OCI-LY1 (cell line): ENCODE measurements at regions not wholly inside any gene's neighbourhood (a gene's known extent, or its start where the extent isn't known, plus 50 kb on each side); places are given as distances from the start of the nearest gene placed in this dataset.
"Not testable (repeated sequence)": the region's sequence is repeated elsewhere in the genome, so short reads cannot be mapped to it uniquely, and the experiment has no call there.

ENCODE experiments used
- H2AFZ ChIP-seq: fragments of 200-600 bp; sonication (generic), shearing (Covaris generic); 2 replicates; pipeline ENCODE4 v1.6.0; 2014; ENCODE audit warnings: antibody characterized with exemption, mild to moderate bottlenecking, low read length
- H3F3A ChIP-seq: fragments of 200-600 bp; sonication (generic), shearing (Covaris generic); 2 replicates; pipeline ENCODE4 v1.6.0; 2014; ENCODE audit warnings: mild to moderate bottlenecking, antibody characterized with exemption, low read length, moderate library complexity; ENCODE audit not compliant: insufficient read depth
- H3K27ac ChIP-seq: fragments of 200-600 bp; sonication (generic); 2 replicates; pipeline ENCODE4 v1.5.1; 2014; ENCODE audit warnings: low read length, mixed run types, mild to moderate bottlenecking, low read depth; ENCODE audit not compliant: poor library complexity, severe bottlenecking
- H3K27me3 ChIP-seq: fragments of 200-600 bp; sonication (generic); 2 replicates; pipeline ENCODE4 v1.6.0; 2014; ENCODE audit warnings: antibody characterized with exemption, mild to moderate bottlenecking, low read length, moderate library complexity; ENCODE audit not compliant: insufficient read depth
- H3K36me3 ChIP-seq: fragments of 200-600 bp; sonication (generic); 2 replicates; pipeline ENCODE4 v1.6.1; 2014; ENCODE audit warnings: mild to moderate bottlenecking, antibody characterized with exemption, low read length, moderate library complexity, mixed read lengths; ENCODE audit not compliant: insufficient read depth
- H3K4me1 ChIP-seq: fragments of 200-600 bp; sonication (generic); 2 replicates; pipeline ENCODE4 v1.5.1; 2014; ENCODE audit warnings: mild to moderate bottlenecking, low read length, moderate library complexity; ENCODE audit not compliant: insufficient read depth, severe bottlenecking
- H3K4me2 ChIP-seq: fragments of 200-600 bp; sonication (generic), shearing (Covaris generic); 2 replicates; pipeline ENCODE4 v1.6.1; 2014; ENCODE audit warnings: low read length
- H3K4me3 ChIP-seq: fragments of 200-600 bp; sonication (generic); 2 replicates; pipeline ENCODE4 v1.5.1; 2014; ENCODE audit warnings: low read length, low read depth, mild to moderate bottlenecking, mixed read lengths; ENCODE audit not compliant: poor library complexity, severe bottlenecking
- H3K79me2 ChIP-seq: fragments of 200-600 bp; shearing (Covaris generic); 2 replicates; pipeline ENCODE4 v1.6.1; 2016; ENCODE audit warnings: mixed run types, low read length, mixed read lengths; ENCODE audit not compliant: insufficient read depth
- H3K9ac ChIP-seq: fragments of 200-600 bp; sonication (generic), shearing (Covaris generic); 2 replicates; pipeline ENCODE4 v1.6.1; 2014; ENCODE audit warnings: mild to moderate bottlenecking, low read length, mixed read lengths
- H3K9me2 ChIP-seq: fragments of 200-600 bp; sonication (generic), shearing (Covaris generic); 2 replicates; pipeline ENCODE4 v1.6.1; 2014; ENCODE audit warnings: low read depth, mild to moderate bottlenecking, low read length, mixed read lengths
- H3K9me3 ChIP-seq: fragments of 200-600 bp; shearing (Covaris generic); 2 replicates; pipeline ENCODE4 v1.6.1; 2014; ENCODE audit warnings: low read length, mixed read lengths
- H4K20me1 ChIP-seq: fragments of 200-600 bp; sonication (generic), shearing (Covaris generic); 2 replicates; pipeline ENCODE4 v1.6.0; 2016; ENCODE audit warnings: mild to moderate bottlenecking, low read length; ENCODE audit not compliant: insufficient read depth
- CTCF ChIP-seq: fragments of 200-600 bp; sonication (generic), shearing (Covaris generic); IDR thresholded peaks from 2 replicates; pipeline ENCODE4 v1.5.1; 2017; ENCODE audit warnings: mild to moderate bottlenecking, antibody characterized with exemption, low read length, moderate library complexity, mixed read lengths
- EZH2 ChIP-seq: fragments of 200-600 bp; sonication (generic), shearing (Covaris generic); IDR thresholded peaks from 2 replicates; pipeline ENCODE4 v1.8.0; 2017; ENCODE audit warnings: borderline replicate concordance, mixed run types, mild to moderate bottlenecking, antibody characterized with exemption, low read length, moderate library complexity, mixed read lengths

- not testable (repeated sequence) for H3K79me2 ChIP-seq, H3K4me2 ChIP-seq, H3K9me2 ChIP-seq, H3K4me1 ChIP-seq, H3K36me3 ChIP-seq, H3K9me3 ChIP-seq, H4K20me1 ChIP-seq, H3K27ac ChIP-seq, H3K9ac ChIP-seq, H3F3A ChIP-seq, H3K4me3 ChIP-seq, H3K27me3 ChIP-seq, H2AFZ ChIP-seq
- TF ChIP-seq CTCF, result peak; percentile 42
These were observed 4593.3 kb upstream of the OR11H1 start for GRCh38 chr22:10934704-10935103.

DNA sequence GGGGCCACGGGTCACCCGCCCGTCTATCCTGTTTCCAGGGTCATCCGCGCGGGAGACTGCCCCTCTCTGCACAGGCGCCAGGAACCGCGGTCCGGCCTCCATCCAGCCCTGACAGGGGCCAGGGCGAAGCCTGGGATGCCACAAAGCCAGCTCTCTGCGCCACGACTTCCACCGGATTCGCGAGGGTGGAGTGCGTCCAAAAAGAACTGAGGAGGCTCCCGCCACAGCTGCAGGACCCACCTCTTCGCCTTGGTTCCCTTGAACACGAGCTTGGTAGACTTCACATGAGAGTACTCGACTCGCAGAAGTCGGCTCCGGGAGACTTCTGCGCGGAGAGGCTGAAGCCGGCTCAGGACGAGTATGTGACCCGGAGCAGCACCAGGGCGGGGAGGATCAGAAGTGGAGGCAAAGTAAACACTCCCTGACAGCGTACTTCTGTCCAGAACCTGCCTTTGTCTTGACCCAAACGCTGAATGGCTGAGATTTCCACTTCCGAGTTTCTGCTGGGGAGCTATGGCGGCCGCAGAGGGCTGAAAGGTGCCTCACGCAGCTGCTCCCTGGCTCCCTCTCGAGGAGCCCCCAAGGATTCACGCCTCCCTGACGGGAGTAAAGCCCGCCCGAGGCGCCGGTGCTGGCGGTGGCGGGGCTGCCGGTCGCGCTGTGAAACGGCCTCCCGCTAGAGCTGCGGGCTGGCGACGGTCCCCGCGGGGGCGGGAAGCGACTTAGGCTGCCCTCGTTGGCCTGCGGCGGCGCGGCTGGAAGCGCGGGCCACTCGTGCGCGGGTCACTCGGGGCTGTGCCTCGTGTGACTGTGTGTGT lies 4566.7 kb upstream of the OR11H1 start:
- no peak overlapping the region for H3K9ac ChIP-seq
- no peak overlapping the region for H3K27ac ChIP-seq
- H3K27me3 ChIP-seq, result no peaks in the 10 kb centered on the region
- no peak overlapping the region for H3K4me3 ChIP-seq
- no peaks in the 10 kb centered on the region for H3K79me2 ChIP-seq
- no peaks in the 10 kb centered on the region for H3F3A ChIP-seq
- H3K9me3 ChIP-seq, result no peaks in the 10 kb centered on the region
- no peaks in the 10 kb centered on the region for H4K20me1 ChIP-seq
- no peak for TF ChIP-seq CTCF
- TF ChIP-seq EZH2, result no peak
- no peak overlapping the region for H2AFZ ChIP-seq
- no peaks in the 10 kb centered on the region for H3K9me2 ChIP-seq
- no peak overlapping the region for H3K4me2 ChIP-seq
- H3K36me3 ChIP-seq, result no peaks in the 10 kb centered on the region
- H3K4me1 ChIP-seq, result no peaks in the 10 kb centered on the region

- not testable (repeated sequence) for H3K9me2 ChIP-seq, H3K4me3 ChIP-seq, H3K4me2 ChIP-seq, H3K4me1 ChIP-seq, H3K27me3 ChIP-seq, H3K79me2 ChIP-seq, H2AFZ ChIP-seq, H3K9ac ChIP-seq, H4K20me1 ChIP-seq, H3K36me3 ChIP-seq, H3K27ac ChIP-seq, H3F3A ChIP-seq, H3K9me3 ChIP-seq
These were observed 4566.1 kb upstream of the OR11H1 start for GRCh38 chr22:10961861-10962255.
